Adrenal gland (tissue), 5 donors: ENCODE measurements at regions not wholly inside any gene's neighbourhood (a gene's known extent, or its start where the extent isn't known, plus 50 kb on each side); places are given as distances from the start of the nearest gene placed in this dataset.

ENCODE experiments used
- CTCF ChIP-seq, 6 experiments: fragments of 450-650 bp in 4 of 6; fragments of 200-600 bp in 2 of 6; sonication (generic) in 1 of 6; IDR thresholded peaks; 1 replicate in 5 of 6; 2 replicates in 1 of 6; pipeline versions ENCODE4 v1.5.1 to v1.8.0; 2016 to 2021; ENCODE audit warnings: antibody characterized with exemption in 6 of 6, mild to moderate bottlenecking in 2 of 6, moderate library complexity in 1 of 6
- POLR2A ChIP-seq, 2 donors: fragments of 450-650 bp; IDR thresholded peaks; one replicate each; pipeline ENCODE4 v1.6.1; 2017; ENCODE audit warnings: antibody characterized with exemption in 2 of 2, mild to moderate bottlenecking in 2 of 2, moderate library complexity in 1 of 2
- donor health status: DM: no; HTN: no; CAD: no.

- TF ChIP-seq CTCF (IDR thresholded peaks at IDR 0.05) (no peak), POLR2A (IDR thresholded peaks at IDR 0.05) (no peak)
Observed at GRCh38 chr2:156019341-156019740, 313.2 kb downstream of the NR4A2 start.
